Panc1 (cell line): ENCODE measurements at regions not wholly inside any gene's neighbourhood (a gene's known extent, or its start where the extent isn't known, plus 50 kb on each side); places are given as distances from the start of the nearest gene placed in this dataset.
"Not testable (repeated sequence)": the region's sequence is repeated elsewhere in the genome, so short reads cannot be mapped to it uniquely, and the experiment has no call there.

Experiments
- ATAC-seq: fragments of 200-7000 bp; cut with Tn5 transposase; 2 replicates; pipeline ENCODE4 v1.9.1; 2020; ENCODE audit warnings: mild to moderate bottlenecking, moderate library complexity
- BruUV-seq: library from RNA; stranded (reverse); fragments of 400-500 nt; replicated peaks from 2 replicates; lab custom pipeline; 2021; lab: Mats Ljungman, UMichigan
- CTCF ChIA-PET: fragments of 300-600 bp; sonication (Branson Sonifier 250); formaldehyde crosslinking; loops from one replicate; lab custom pipeline; 2022; ENCODE audit warnings: antibody characterized with exemption; lab: Charles Lee
- POLR2A ChIA-PET: fragments of 300-600 bp; sonication (Branson Sonifier 250); formaldehyde crosslinking; loops from one replicate; lab custom pipeline; 2022; ENCODE audit warnings: antibody characterized with exemption; lab: Charles Lee
- DNase-seq: peaks from one replicate; pipeline ENCODE4 v3.0.0-alpha.2; 2010; ENCODE audit warnings: low read depth, low spot score
- H3K27ac ChIP-seq: 2 replicates; pipeline ENCODE4 v1.5.1; 2011; ENCODE audit warnings: mild to moderate bottlenecking, low read length, inconsistent platforms
- H3K27me3 ChIP-seq: fragments of 200-500 bp; sonication (Bioruptor generic); 2 replicates; pipeline ENCODE4 v1.6.0; 2014; ENCODE audit warnings: low read length, inconsistent platforms; ENCODE audit not compliant: control insufficient read depth, insufficient read depth
- H3K36me3 ChIP-seq: fragments of 200-500 bp; sonication (Bioruptor generic); 2 replicates; pipeline ENCODE4 v1.5.1; 2014; ENCODE audit warnings: inconsistent platforms, mild to moderate bottlenecking, low read length, moderate library complexity; ENCODE audit not compliant: control insufficient read depth, insufficient read depth
- H3K4me1 ChIP-seq: 2 replicates; pipeline ENCODE4 v1.5.1; 2011; ENCODE audit warnings: inconsistent platforms, mild to moderate bottlenecking, low read length, moderate library complexity; ENCODE audit not compliant: control insufficient read depth, insufficient read depth
- H3K4me3 ChIP-seq, 2 experiments: 2 replicates each; pipeline ENCODE4 v1.5.1; 2011 to 2012; ENCODE audit warnings: low read depth in 2 of 2, low read length in 2 of 2, mild to moderate bottlenecking in 2 of 2, inconsistent platforms in 1 of 2, moderate library complexity in 1 of 2
- H3K9me3 ChIP-seq: fragments of 200-500 bp; sonication (Bioruptor generic); 2 replicates; pipeline ENCODE4 v1.5.1; 2014; ENCODE audit warnings: low read depth, mild to moderate bottlenecking, inconsistent platforms, low read length, moderate library complexity; ENCODE audit not compliant: control insufficient read depth, insufficient read depth
- CTCF ChIP-seq: fragments of 450-650 bp; IDR thresholded peaks from 2 replicates; pipeline ENCODE4 v1.5.1; 2017; ENCODE audit warnings: mild to moderate bottlenecking
- POLR2AphosphoS5 ChIP-seq: IDR thresholded peaks from 2 replicates; pipeline ENCODE4 v1.6.1; 2012; ENCODE audit warnings: mild to moderate bottlenecking, low read depth, low read length, moderate library complexity
- REST ChIP-seq, 2 experiments: IDR thresholded peaks; 2 replicates each; pipeline ENCODE4 v1.6.1; 2011 to 2012; ENCODE audit warnings: low read depth in 2 of 2, control low read depth in 1 of 2, low read length in 1 of 2, mild to moderate bottlenecking in 1 of 2, moderate library complexity in 1 of 2; ENCODE audit not compliant: insufficient read depth in 1 of 2
- SIN3A ChIP-seq: IDR thresholded peaks from 2 replicates; pipeline ENCODE4 v1.6.1; 2012; ENCODE audit warnings: low read depth, mild to moderate bottlenecking, low read length, moderate library complexity, borderline replicate concordance; ENCODE audit not compliant: insufficient read depth
- TCF7L2 ChIP-seq: IDR thresholded peaks from 2 replicates; pipeline ENCODE4 v1.6.1; 2011; ENCODE audit warnings: mild to moderate bottlenecking, low read depth, low read length, inconsistent platforms
- in situ Hi-C: cut with HindIII; loops from 2 replicates; pipeline ENCODE4 v1.10.0; 2016; ENCODE audit warnings: low sequenced_read_pairs, low pct_unique_long_range_greater_than_20kb
- intact Hi-C: fragments of 100-400 bp; cut with micrococcal nuclease; formaldehyde crosslinking; loops from one replicate; pipeline ENCODE4 v1.10.0; 2022; ENCODE audit not compliant: unreplicated experiment

DNA sequence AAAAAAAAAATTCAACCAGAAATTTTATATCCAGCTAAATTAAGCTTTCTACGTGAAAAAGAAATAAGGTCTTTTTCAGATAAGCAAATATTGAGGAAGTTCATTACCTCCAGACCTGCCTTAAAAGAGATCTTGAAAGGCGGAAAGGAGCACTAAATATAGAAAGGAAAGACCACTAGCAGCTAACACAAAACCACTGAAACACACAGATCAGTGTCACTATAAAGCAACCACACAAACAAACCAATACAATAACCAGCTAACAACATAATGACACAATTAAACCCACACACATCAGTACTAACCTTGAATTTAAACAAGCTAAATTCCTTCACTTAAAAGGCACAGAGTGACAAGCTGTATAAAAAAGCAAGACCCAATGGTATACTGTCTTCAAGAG lies 958.3 kb downstream of the TSN start:
- TF ChIP-seq SIN3A (no peak), TCF7L2 (no peak), CTCF (no peak), REST (IDR thresholded peaks at IDR 0.05; ENCODE audit: insufficient read depth in 1 of 2, low read depth in 2 of 2, low read length in 1 of 2) (no peak), POLR2AphosphoS5 (no peak)
- ChIA-PET CTCF (no interaction called here), POLR2A (interaction anchor here (0.6 kb wide), 1 partner anchor 207 kb away, joined by 4 read pairs; no protein-coding TSS in a partner anchor)
- H3K4me3 ChIP-seq: no peak overlapping the region
- no peaks in the 10 kb centered on the region for H3K9me3 ChIP-seq
- H3K27ac ChIP-seq: no peak overlapping the region
- BruUV-seq: no TSS peak
- in situ Hi-C loops: no loop called here
- H3K4me1 ChIP-seq: no peaks in the 10 kb centered on the region
- DNase-seq (no peak), ATAC-seq (no peak)
- intact Hi-C loops: no loop called here
- H3K36me3 ChIP-seq: no peaks in the 10 kb centered on the region
- H3K27me3 ChIP-seq: no peaks in the 10 kb centered on the region

DNA sequence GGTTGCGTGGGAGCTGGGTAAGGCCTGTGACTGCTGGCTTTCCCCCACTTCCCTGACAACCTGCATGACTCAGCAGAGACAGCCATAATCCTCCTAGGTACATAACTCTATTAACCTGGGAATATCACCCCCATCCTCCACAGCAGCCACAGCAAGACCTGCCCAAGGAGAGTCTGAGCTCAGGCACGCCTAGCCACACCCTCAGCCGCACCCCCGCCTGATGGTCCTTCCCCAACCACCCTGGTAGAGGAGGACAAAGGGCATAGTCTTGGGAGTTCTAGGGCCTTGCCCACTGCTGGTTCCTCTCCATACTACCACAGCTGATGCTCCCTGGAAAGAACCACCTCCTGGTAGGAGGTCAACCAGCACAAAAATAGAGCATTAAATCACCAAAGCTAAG lies 965.4 kb downstream of the TSN start:
- H3K27ac ChIP-seq, H3K4me3 ChIP-seq, H3K4me1 ChIP-seq, H3K9me3 ChIP-seq, H3K27me3 ChIP-seq, POLR2A ChIA-PET, H3K36me3 ChIP-seq, DNase-seq, ATAC-seq, intact Hi-C loops, CTCF ChIA-PET, BruUV-seq, in situ Hi-C loops: not testable (repeated sequence)

GRCh38 chr2:122734766-122735424 lies 979.4 kb downstream of the TSN start:
- POLR2A ChIA-PET: interaction anchor here (0.6 kb wide), 1 partner anchor 683 kb away, joined by 3 read pairs; no protein-coding TSS in a partner anchor
- no peaks in the 10 kb centered on the region for H3K4me1 ChIP-seq
- H3K9me3 ChIP-seq: no peaks in the 10 kb centered on the region
- in situ Hi-C loops: no loop called here
- intact Hi-C loops: no loop called here
- no peaks in the 10 kb centered on the region for H3K27me3 ChIP-seq
- no peaks in the 10 kb centered on the region for H3K36me3 ChIP-seq
- CTCF ChIA-PET: no interaction called here
- no peak for ATAC-seq
- H3K4me3 ChIP-seq: no peak overlapping the region
- DNase-seq: no peak
- H3K27ac ChIP-seq: no peak overlapping the region
- TF ChIP-seq SIN3A (no peak), POLR2AphosphoS5 (no peak), TCF7L2 (no peak), CTCF (no peak), REST (IDR thresholded peaks at IDR 0.05; ENCODE audit: insufficient read depth in 1 of 2, low read depth in 2 of 2, low read length in 1 of 2) (no peak)
- BruUV-seq: no TSS peak
